GM19328 (cell line): ENCODE measurements at regions not wholly inside any gene's neighbourhood (a gene's known extent, or its start where the extent isn't known, plus 50 kb on each side); places are given as distances from the start of the nearest gene placed in this dataset.
"Not testable (repeated sequence)": the region's sequence is repeated elsewhere in the genome, so short reads cannot be mapped to it uniquely, and the experiment has no call there.

Experiments used
- ATAC-seq: cut with Tn5 transposase; IDR thresholded peaks from one replicate; pipeline ENCODE4 v1.9.1; 2021; ENCODE audit warnings: mild to moderate bottlenecking, moderate library complexity; ENCODE audit not compliant: unreplicated experiment

DNA sequence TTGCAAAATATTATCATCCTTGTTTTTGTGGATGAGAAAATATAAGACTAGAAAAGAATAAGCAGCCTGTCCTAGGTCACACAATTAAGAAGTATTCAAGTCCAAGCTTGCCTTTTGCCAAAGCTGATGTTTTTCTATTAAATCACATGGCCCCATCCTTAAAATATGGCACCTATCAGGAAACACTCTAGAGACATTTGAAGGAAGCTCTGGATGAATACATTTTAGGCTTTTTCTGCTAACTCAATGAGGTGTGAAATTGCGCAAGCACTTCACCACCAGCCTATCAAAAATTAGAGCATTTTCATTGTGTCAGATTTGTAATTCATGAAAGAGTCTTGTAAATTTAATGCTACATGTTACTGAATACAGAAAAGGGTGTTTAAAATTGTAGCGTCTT lies 251.1 kb upstream of the MAD2L1 start:
- ATAC-seq, result no peak

GRCh38 chr4:120316416-120316815 lies 249.8 kb upstream of the MAD2L1 start:
- ATAC-seq, result no peak

DNA sequence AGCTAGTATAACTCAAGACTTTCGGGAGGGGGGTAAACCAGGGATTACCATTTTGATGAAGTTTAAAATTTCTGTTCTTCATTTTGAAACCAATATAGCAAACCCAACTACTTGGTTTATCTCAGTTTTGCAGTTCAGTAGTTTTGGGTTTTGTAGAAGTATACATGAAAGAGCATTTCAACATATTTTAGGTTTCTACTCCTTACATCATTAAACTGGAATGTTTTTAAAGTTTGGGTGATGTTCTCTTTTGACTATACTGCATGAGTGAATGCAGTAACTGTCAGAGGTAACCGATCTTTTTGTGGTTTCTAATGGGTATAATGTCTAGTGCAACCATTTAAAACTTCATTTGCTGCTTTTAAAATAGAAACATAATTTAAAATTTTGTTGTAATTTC lies 248.3 kb upstream of the MAD2L1 start:
- no peak for ATAC-seq

DNA sequence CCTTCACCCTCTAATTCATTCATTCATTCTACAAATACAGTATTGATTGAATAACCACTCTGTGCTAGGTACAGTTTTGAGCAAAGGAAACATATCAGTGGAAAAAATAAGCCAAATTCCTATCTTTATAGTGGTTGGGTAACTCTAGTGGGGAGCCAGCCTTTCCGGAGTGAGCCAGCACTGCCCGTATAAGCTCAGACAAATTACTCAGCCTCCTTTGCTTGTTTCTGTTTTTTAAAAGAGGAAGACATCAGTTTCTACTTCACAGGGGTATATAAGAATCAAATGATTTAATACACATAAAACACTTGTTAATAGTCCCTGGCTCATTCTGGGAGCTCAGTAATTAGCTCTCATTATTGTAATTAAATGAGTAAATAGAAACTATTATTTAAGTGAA lies 238.2 kb upstream of the MAD2L1 start:
- no peak for ATAC-seq

GRCh38 chr4:120299631-120300030 lies 233.0 kb upstream of the MAD2L1 start:
- no peak for ATAC-seq

DNA sequence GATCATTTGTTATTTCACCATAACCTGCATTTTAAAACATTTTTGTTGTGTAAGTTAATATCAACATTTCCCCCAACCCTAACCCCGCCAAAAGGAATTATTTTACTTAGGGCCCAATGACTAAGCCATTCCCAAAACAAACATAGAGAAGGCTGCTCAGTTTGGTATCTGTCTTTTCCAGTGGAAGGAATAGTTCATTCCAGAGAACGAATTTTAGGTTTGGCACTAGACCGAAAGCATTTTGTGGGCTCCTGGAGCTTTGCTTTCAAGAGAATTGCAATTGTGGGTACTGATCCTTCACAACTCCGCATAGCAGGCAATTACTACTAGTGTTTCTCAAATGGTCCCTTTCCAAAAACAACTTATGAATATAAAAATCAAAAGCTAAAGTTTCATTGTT lies 226.7 kb upstream of the MAD2L1 start:
- ATAC-seq, result no peak

- no peak for ATAC-seq
Measured at GRCh38 chr4:120291541-120291940, 224.9 kb upstream of the MAD2L1 start.

DNA sequence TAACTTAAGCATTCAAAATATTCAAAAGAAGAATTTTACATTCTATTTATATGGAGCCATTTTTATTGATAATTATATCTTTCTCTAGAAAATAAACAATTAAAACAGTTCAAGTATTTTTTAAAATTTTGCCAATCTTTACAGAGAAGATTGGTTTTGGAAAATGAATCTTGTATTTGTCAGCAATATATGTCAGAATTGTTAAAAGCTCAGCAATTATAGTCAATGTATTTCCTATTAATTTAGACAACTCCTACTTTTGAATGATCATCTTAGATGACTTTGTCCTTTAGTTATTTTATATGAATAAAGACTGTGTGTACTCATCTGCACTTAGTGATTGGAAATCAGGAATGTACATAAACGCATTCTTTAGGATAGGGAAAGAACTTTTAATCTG lies 223.9 kb upstream of the MAD2L1 start:
- no peak for ATAC-seq

GRCh38 chr4:120286813-120287212 lies 220.2 kb upstream of the MAD2L1 start:
- ATAC-seq, result no peak

DNA sequence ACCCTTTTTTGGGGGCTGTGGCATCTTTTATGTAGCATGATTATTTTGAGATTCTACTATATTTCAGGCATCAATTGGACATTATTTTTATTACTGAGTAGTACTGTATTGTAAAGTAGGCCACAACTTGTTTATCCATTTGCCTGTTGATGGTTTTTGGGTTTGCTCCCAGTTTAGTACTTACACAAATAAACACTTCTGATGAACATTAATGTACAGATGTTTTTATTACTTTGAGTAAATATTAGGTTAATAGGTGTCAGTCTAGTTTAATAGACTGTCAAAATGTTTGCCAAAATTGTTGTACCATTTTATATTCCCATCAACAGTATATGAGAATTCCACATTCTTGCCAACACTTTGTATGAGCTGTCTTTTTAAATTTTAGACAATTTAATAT lies 214.9 kb upstream of the MAD2L1 start:
- no peak for ATAC-seq

GRCh38 chr4:120277391-120277790 lies 210.7 kb upstream of the MAD2L1 start:
- ATAC-seq, result no peak

- no peak for ATAC-seq
Measured at GRCh38 chr4:120266602-120267001, 200.0 kb upstream of the MAD2L1 start.

GRCh38 chr4:120263618-120264017 lies 197.0 kb upstream of the MAD2L1 start:
- no peak for ATAC-seq

GRCh38 chr4:120261117-120261516 lies 194.5 kb upstream of the MAD2L1 start:
- no peak for ATAC-seq

- ATAC-seq, result not testable (repeated sequence)
Measured at GRCh38 chr4:120256112-120256775, 189.6 kb upstream of the MAD2L1 start.

GRCh38 chr4:120238277-120238973 lies 171.8 kb upstream of the MAD2L1 start:
- ATAC-seq, result no peak

DNA sequence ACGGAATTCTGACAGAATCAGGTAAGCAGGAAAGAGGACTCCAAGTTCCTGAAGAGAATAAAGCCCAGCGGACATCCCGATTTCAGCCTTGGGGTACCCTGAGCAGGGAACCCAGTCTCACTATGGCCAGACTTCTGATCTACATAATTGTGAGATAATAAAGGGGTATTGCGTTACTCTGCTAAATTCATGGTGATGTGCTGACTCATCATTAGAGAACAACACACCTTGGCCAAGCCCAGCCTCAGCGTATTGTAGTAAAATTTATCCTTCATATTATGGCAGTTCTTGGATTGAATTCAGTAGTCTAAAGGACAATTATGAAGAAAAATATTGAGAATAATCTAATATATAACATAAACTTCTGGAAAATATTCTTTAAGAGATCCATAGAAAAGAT lies 170.2 kb upstream of the MAD2L1 start:
- no peak for ATAC-seq

- ATAC-seq, result no peak
Measured at GRCh38 chr4:120232050-120232449, 165.4 kb upstream of the MAD2L1 start.

DNA sequence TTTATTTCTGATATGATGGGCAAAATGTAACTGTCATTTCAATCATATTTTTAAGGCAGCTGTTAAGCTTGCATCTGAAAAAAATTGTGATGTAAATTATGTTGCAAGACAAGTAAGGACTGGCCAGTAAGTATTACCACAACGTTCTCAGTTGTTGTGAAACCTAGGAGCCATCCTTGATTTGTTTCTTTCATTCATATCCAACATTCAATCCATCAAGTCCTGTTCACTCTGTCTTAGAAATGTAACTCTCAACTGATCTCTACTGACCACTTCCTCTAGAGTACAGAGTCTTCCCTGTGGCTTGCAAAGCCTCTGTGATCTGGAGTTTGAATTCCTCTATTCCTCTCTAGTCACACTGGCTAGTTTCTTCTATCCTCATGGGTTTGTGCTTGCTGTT lies 161.4 kb upstream of the MAD2L1 start:
- ATAC-seq, result no peak

DNA sequence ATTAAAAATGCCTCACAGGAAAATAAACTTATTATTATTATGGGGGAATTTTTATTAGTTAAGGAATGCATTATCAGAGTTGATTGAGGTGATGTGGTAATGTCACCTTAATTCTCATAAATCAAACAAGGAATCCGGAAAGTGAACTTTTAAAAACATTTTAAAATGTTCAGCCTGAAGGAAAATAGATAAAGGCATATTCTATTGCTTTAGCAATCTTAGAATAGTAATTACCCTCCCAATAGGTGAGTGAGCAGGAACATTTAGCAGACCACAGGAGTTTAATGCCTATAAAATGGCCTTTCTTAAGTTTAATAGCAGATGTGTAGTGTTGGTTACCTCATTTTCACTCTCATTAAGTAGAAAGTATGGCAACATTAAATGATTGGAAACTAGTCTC lies 160.9 kb upstream of the MAD2L1 start:
- ATAC-seq, result no peak

DNA sequence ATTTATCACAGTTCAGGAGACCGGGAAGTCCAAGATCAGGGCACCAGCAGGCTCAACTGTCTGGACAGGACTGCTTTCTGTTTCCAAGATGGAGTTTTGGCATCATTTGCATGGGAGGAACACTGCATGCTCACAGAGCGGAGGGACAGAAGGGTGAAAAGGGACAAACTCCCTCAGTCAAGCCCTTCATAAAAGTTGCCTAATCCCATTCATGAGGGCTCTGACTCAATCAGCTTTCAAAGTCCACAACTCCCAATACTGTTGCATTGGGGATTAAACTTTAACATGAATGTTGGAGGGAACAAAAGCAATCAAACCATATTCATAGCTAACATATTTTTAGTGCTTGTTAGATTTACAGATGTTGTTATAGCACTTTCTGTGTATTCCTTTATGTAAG lies 158.9 kb upstream of the MAD2L1 start:
- no peak for ATAC-seq

DNA sequence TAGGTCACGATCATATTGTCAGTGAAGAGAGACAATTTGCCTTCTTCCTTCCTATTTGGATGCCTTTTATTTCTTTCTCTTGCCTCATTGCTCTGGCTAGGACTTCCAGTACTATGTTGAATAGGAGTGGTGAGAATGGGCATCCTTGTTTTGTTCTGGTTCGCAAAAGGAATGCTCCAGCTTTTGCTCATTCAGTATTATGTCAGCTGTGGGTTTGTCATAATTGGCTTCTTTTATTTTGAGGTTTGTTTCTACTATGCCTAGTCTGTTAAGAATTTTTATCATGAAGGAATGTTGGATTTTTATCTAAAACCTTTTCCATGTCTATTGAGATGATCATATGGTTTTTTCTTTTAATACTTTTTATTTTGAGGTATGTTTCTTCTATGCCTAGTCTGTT lies 152.3 kb upstream of the MAD2L1 start:
- ATAC-seq, result no peak

GRCh38 chr4:120215350-120215749 lies 148.7 kb upstream of the MAD2L1 start:
- no peak for ATAC-seq
